22Rv1 (cell line): ENCODE measurements at regions not wholly inside any gene's neighbourhood (a gene's known extent, or its start where the extent isn't known, plus 50 kb on each side); places are given as distances from the start of the nearest gene placed in this dataset.

ENCODE experiments used
- CTCF ChIP-seq: fragments of 450-650 bp; IDR thresholded peaks from 2 replicates; pipeline ENCODE4 v1.5.1; 2017; ENCODE audit warnings: mild to moderate bottlenecking
- ZFX ChIP-seq: fragments of 450-650 bp; IDR thresholded peaks from 2 replicates; pipeline ENCODE4 v1.6.1; 2017; ENCODE audit warnings: antibody characterized with exemption, borderline replicate concordance

GRCh38 chr7:46949270-46949931 lies 632.5 kb downstream of the TNS3 start:
- TF ChIP-seq CTCF, result no peak
- no peak for TF ChIP-seq ZFX
